PFSK-1 (cell line): ENCODE measurements at regions not wholly inside any gene's neighbourhood (a gene's known extent, or its start where the extent isn't known, plus 50 kb on each side); places are given as distances from the start of the nearest gene placed in this dataset.

ENCODE experiments used
- POLR2AphosphoS5 ChIP-seq: IDR thresholded peaks from 2 replicates; pipeline ENCODE4 v1.6.1; 2012; ENCODE audit warnings: low read depth, mild to moderate bottlenecking, control low read depth, low read length, moderate library complexity
- REST ChIP-seq, 2 experiments: IDR thresholded peaks; 2 replicates each; pipeline versions ENCODE4 v1.6.1 to v1.8.0; 2011 to 2012; ENCODE audit warnings: low read depth in 2 of 2, low read length in 2 of 2, control low read depth in 1 of 2, inconsistent platforms in 1 of 2, mild to moderate bottlenecking in 1 of 2, moderate library complexity in 1 of 2; ENCODE audit not compliant: insufficient read depth in 1 of 2

DNA sequence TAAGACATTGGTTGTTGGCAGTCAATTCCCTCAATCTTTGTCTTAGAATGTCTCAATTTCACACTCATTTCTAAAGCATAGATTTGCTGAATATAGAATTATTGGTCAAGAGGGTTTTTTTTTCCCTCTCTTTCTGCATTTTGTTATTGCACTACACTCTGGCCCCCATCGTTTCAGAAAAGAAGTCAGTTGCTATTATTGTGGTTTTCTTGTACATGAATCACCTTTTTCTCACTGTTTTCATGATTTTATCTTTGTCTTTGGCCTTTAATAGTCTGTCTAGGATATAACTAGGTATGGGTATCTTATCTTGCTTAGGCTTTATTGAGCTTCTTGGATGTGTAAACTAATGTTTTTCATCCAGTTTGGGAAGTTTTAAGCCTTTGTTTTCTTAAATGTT is 194.3 kb upstream of the DAAM1 start:
- TF ChIP-seq POLR2AphosphoS5 (no peak), REST (IDR thresholded peaks at IDR 0.05; ENCODE audit: insufficient read depth in 1 of 2, low read depth in 2 of 2, low read length in 2 of 2) (no peak)
